Heart left ventricle (tissue), 13 donors: ENCODE measurements at regions not wholly inside any gene's neighbourhood (a gene's known extent, or its start where the extent isn't known, plus 50 kb on each side); places are given as distances from the start of the nearest gene placed in this dataset.

ENCODE experiments used
- CTCF ChIP-seq, 12 donors: fragments of 200-600 bp; sonication (generic) in 4 of 12; IDR thresholded peaks; one replicate each; pipeline versions ENCODE4 v1.5.0 to v1.8.0; 2018 to 2022; ENCODE audit warnings: antibody characterized with exemption in 12 of 12, mild to moderate bottlenecking in 5 of 12
- POLR2A ChIP-seq, 2 donors: fragments of 450-650 bp; IDR thresholded peaks; one replicate each; pipeline ENCODE4 v1.6.1; 2017; ENCODE audit warnings: antibody characterized with exemption in 2 of 2, mild to moderate bottlenecking in 2 of 2, moderate library complexity in 2 of 2
- donor health status: ischemic (EF 13 %, LVEDD 7.1; RV severe dilation, severe dysfunction).
- donor health status: DM: no; HTN: yes; CAD: no.
- donor health status: DM: no; HTN: no; CAD: no.
- donor health status: ischemic (EF 25% LVEDD 6.9; RV normal size, moderate dysfunction).
- donor health status: ischemic (EF 25% LVEDD 5.7; RV mildly dilated, moderate dysfunction).
- donor health status: ischemic (EF 35%, LVEDD 5.7; RV mildly dilated, moderate dysfunction).
- donor health status: nonischemic (EF 11% LVEDD 7.7; RV severe dilation, severe dysfunction).
- donor health status: DM: yes; HTN: yes; CAD: no.
- donor health status: PGD.
- donor health status: ischemic (EF 29% LVEDD 5.4; RV normal size, mild dysfunction).
- donor health status: nonischemic (EF 23%, LVEDD 6.1; RV moderate dilation, normal function).

GRCh38 chr1:232548691-232549090 is 81.2 kb downstream of the SIPA1L2 start:
- TF ChIP-seq POLR2A (IDR thresholded peaks at IDR 0.05) (no peak), CTCF (IDR thresholded peaks at IDR 0.05) (no peak)
